Glutamatergic neuron (in vitro differentiated cells): ENCODE measurements at regions not wholly inside any gene's neighbourhood (a gene's known extent, or its start where the extent isn't known, plus 50 kb on each side); places are given as distances from the start of the nearest gene placed in this dataset.

ENCODE experiments used
- DNase-seq: peaks from one replicate; pipeline ENCODE4 v3.0.0; 2022
- H3K27ac Mint-ChIP-seq: one replicate; pipeline ENCODE4 v1.8.0; 2020; ENCODE audit warnings: mild to moderate bottlenecking, mixed read lengths, inconsistent platforms; ENCODE audit not compliant: unreplicated experiment
- H3K27me3 Mint-ChIP-seq: one replicate; pipeline ENCODE4 v1.8.0; 2020; ENCODE audit warnings: mild to moderate bottlenecking, moderate library complexity, mixed read lengths, inconsistent platforms; ENCODE audit not compliant: unreplicated experiment
- H3K36me3 Mint-ChIP-seq: one replicate; pipeline ENCODE4 v1.8.0; 2020; ENCODE audit warnings: mild to moderate bottlenecking, mixed read lengths, inconsistent platforms; ENCODE audit not compliant: unreplicated experiment
- H3K4me1 Mint-ChIP-seq: one replicate; pipeline ENCODE4 v1.8.0; 2020; ENCODE audit warnings: mild to moderate bottlenecking, low read depth, mixed read lengths, inconsistent platforms; ENCODE audit not compliant: unreplicated experiment
- H3K4me3 Mint-ChIP-seq: one replicate; pipeline ENCODE4 v1.8.0; 2020; ENCODE audit warnings: mild to moderate bottlenecking, mixed read lengths, inconsistent platforms; ENCODE audit not compliant: unreplicated experiment
- H3K9me3 Mint-ChIP-seq: one replicate; pipeline ENCODE4 v1.8.0; 2020; ENCODE audit warnings: mild to moderate bottlenecking, moderate library complexity, mixed read lengths, inconsistent platforms; ENCODE audit not compliant: unreplicated experiment
- CTCF ChIP-seq: fragments of 200-600 bp; sonication (generic); IDR thresholded peaks from one replicate; pipeline ENCODE4 v1.5.0; 2021; ENCODE audit not compliant: partially characterized antibody, unreplicated experiment

DNA sequence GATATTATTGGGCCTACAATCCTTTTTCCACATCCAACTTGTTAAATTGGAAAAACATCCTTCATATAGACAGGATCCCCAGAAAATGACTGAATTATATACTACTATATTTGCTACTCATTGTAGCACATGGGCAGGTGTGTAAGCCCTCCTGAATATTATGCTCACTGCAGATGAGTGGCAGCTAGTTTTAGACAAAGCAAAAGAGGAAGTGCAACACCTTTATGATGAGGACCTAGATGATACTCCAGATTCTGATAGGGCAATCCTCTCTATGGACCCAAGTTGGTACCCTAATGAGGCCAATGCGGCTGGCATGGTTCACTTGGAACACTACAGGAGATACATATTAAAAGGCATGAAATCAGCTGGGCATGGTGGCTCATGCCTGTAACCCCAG, 119.1 kb upstream of the PLCL2 start:
- Mint-ChIP-seq H3K36me3 (peaks cover 7% of the 10 kb centered on the region), H3K4me1 (peaks cover 9% of the 10 kb centered on the region), H3K27me3 (no peaks in the 10 kb centered on the region), H3K9me3 (peaks cover 2% of the 10 kb centered on the region), H3K27ac (no peak overlapping the region), H3K4me3 (no peak overlapping the region)
- no peak for DNase-seq
- TF ChIP-seq CTCF: no peak

- H3K27me3 Mint-ChIP-seq: no peaks in the 10 kb centered on the region
- H3K4me3 Mint-ChIP-seq: no peak overlapping the region
- no peak for DNase-seq
- peaks cover 9% of the 10 kb centered on the region for H3K4me1 Mint-ChIP-seq
- H3K36me3 Mint-ChIP-seq: peaks cover 6% of the 10 kb centered on the region
- H3K27ac Mint-ChIP-seq: no peak overlapping the region
- H3K9me3 Mint-ChIP-seq: peaks cover 2% of the 10 kb centered on the region
- TF ChIP-seq CTCF: no peak
Measured at GRCh38 chr3:16767006-16767405, 117.7 kb upstream of the PLCL2 start.

DNA sequence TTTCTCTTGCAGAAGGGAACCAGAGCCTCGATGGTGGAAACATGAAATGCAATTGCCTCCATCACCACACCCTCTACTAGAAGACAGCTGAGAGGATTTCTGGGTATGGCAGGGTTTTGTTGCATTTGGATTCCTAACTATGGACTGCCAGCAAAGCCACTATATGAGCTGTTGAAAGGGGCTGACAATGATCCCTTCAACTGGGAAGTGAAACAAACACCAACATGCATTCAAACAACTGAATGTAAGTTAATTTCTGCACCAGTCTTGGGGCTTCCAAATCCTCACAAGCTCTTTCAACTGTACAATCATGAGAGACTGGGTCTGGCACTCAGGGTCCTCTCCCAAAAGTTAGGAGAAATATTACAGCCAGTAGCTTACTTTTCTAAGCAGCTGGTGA, 116.7 kb upstream of the PLCL2 start:
- TF ChIP-seq CTCF: no peak
- DNase-seq: no peak
- peaks cover 2% of the 10 kb centered on the region for H3K9me3 Mint-ChIP-seq
- H3K36me3 Mint-ChIP-seq: no peaks in the 10 kb centered on the region
- H3K27ac Mint-ChIP-seq: no peak overlapping the region
- H3K4me3 Mint-ChIP-seq: no peak overlapping the region
- no peaks in the 10 kb centered on the region for H3K27me3 Mint-ChIP-seq
- H3K4me1 Mint-ChIP-seq: peaks cover 9% of the 10 kb centered on the region

DNA sequence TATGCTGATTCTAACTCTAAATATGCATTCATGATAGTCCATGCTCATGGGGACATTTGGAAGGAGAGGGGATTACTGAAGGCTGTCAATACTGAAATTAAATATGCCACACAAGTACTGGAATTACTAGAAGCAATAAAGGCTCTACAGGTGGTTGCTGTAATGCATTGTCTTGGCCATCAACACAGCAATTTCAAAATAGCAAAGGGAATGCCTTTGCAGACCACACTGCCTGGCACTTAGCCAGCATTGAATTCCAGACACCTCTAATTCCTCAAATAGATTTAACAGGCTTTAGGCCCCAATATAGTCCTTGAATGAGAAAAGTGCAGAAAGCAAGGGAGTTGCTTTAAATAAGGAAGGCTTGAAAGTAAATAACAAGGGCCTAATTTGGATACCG, 115.8 kb upstream of the PLCL2 start:
- no peaks in the 10 kb centered on the region for H3K36me3 Mint-ChIP-seq
- TF ChIP-seq CTCF: no peak
- peaks cover 2% of the 10 kb centered on the region for H3K9me3 Mint-ChIP-seq
- no peaks in the 10 kb centered on the region for H3K27me3 Mint-ChIP-seq
- H3K4me1 Mint-ChIP-seq: peaks cover 9% of the 10 kb centered on the region
- DNase-seq: no peak
- H3K4me3 Mint-ChIP-seq: no peak overlapping the region
- H3K27ac Mint-ChIP-seq: no peak overlapping the region

GRCh38 chr3:16769525-16769924, 115.2 kb upstream of the PLCL2 start:
- Mint-ChIP-seq H3K27ac (no peak overlapping the region), H3K4me3 (no peak overlapping the region), H3K27me3 (no peaks in the 10 kb centered on the region), H3K36me3 (no peaks in the 10 kb centered on the region), H3K4me1 (peaks cover 7% of the 10 kb centered on the region), H3K9me3 (no peaks in the 10 kb centered on the region)
- TF ChIP-seq CTCF: no peak
- no peak for DNase-seq
